IPS DF 4.7 (cell line): ENCODE measurements at regions not wholly inside any gene's neighbourhood (a gene's known extent, or its start where the extent isn't known, plus 50 kb on each side); places are given as distances from the start of the nearest gene placed in this dataset.
A peak's percentile ranks its signal among the peaks of the same experiment; 100 is the strongest.

Experiments used
- DNase-seq: peaks from one replicate; pipeline ENCODE4 v3.0.0-alpha.2; 2013; ENCODE audit warnings: low spot score; ENCODE audit errors: extremely low read depth

DNA sequence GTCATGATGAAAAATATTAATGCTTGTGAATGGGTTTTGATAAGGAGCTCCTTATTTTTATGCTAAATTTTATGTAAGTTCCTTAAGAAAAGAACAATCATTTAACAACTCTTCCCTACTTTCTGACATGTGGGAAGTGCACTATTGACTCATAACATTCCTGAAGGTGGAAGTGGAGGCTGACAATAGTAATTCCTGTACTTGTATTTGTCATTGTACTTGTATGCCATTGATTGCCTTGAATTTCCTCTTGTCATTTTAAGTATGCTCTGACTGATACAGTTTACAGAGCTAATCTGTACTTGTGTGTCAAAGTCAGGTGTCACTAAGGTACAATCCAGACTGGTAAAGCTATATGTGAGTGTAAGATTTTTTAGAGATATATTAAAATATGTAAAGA lies 440.0 kb downstream of the SLC16A7 start:
- DNase-seq = no peak

GRCh38 chr12:60042835-60043234 lies 447.0 kb downstream of the SLC16A7 start:
- no peak for DNase-seq

DNA sequence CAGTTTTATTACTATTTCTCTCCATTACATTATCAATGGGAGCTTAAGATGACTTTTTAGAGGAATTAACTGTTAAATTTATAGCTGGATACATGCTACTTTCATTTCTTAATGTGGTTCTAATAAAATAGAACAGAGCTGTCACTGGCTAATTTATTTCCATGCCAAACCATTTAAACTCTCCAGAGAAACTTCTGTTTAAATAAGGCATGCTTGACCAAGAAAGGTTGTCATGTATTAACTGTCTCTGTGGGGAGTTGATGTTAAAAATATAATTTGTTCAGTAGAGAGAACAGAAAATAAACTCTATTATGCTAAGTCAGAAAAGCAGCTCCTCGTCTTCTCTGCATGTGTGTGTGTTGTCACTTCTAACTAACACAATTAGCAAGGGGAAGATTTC lies 447.4 kb downstream of the SLC16A7 start:
- no peak for DNase-seq

GRCh38 chr12:60052483-60052882 lies 456.7 kb downstream of the SLC16A7 start:
- DNase-seq = no peak

DNA sequence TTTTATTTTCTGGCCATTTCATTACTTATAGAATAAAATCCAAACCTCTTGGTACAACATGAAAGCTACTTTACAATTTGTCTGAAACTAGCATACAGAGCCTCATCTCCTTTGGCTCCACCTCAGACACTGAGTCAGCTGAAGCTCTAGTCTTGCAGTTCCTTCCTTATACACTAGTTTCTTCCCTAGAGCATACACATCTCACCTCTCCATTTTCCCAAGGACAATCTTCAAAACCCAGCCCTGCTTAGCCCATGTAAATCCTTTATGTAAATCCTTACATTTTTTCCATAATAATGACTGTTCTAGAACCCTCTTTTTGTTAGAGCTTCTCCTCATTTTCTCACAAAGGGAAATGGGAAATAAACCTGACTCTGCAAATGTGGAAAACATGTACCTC lies 463.4 kb downstream of the SLC16A7 start:
- DNase-seq = no peak

- DNase-seq = no peak
Measured at GRCh38 chr12:60066655-60067054, 470.8 kb downstream of the SLC16A7 start.

DNA sequence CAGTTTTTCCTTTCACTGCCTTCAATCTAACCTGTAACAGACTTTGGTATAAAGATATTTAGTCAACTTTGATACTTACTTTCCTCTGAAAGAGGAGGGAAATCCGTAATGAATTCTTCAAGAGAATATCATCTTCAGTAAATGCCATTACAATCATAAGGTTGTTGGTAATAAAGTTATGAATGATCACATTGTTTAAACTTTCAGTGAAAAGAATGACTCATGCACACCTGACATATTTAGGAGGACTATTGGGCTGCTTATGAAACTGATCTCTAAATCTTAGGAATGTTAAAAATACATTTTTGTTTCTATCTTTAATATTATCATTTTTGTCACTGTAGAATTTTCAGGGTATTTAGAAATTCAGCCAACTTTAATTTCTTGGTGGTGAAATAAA lies 474.7 kb downstream of the SLC16A7 start:
- no peak for DNase-seq

DNA sequence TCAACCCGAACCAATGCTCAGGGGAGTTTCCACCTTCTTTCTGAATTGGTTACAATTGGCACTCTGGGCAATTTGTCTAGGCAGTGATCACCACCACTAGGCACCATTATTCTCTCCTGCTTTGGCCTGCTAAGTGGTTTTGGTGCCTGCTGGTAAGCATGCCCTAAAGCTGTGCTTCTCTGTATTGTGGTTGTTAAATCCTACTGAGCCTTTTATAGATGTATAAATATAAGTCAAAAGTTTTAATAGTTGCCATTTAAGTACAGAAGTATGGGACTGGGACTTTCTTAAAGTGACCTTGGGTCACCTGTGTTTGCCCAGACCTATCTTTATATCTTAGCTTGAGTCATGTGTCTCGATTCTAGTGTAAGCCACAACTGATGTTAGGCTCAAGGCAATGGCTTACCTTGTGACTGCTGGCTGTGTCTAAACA lies 475.9 kb downstream of the SLC16A7 start:
- DNase-seq = no peak

- DNase-seq = no peak
Measured at GRCh38 chr12:60072911-60073310, 477.1 kb downstream of the SLC16A7 start.

- DNase-seq = no peak
Measured at GRCh38 chr12:60075091-60075490, 479.3 kb downstream of the SLC16A7 start.

DNA sequence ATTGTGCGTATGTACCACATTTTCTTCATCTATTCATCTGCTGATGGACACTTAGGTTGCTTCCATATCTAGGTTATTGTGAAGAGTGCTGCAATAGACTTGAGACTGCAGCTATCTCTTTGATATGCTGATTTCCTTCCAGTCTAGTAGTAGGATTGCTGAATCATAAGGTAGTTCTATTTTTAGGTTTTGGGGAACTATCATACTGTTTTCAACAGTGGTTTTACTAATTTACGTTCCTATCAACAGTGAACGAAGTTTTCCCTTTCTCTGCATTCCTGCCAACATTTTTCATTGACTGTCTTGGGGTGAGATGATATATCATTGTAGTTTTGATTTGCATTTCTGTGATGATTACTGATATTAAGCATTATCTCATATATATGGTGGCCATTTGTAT lies 482.2 kb downstream of the SLC16A7 start:
- no peak for DNase-seq

- peak; percentile 28 for DNase-seq
Measured at GRCh38 chr12:60093428-60093827, 497.6 kb downstream of the SLC16A7 start.

DNA sequence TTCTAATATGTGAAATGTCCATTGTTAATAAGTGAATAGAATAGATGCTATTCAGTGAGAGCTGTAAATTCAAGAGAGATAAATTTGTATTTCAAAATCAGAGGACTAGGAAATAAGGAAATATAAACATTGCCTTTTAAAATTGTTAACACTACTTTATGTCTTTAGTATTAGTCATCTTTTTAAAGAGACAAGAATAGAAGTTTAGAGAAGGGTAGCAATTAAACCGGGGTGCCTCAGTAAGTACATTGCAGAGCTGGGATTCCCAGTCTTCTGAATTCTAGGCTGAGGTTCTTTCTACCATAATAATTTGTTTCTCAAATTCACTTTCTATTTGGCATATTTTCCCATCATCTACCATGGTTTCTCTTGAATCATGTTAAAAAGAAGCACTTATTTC lies 498.6 kb downstream of the SLC16A7 start:
- DNase-seq = no peak

- no peak for DNase-seq
Measured at GRCh38 chr12:60096727-60097126, 500.9 kb downstream of the SLC16A7 start.

DNA sequence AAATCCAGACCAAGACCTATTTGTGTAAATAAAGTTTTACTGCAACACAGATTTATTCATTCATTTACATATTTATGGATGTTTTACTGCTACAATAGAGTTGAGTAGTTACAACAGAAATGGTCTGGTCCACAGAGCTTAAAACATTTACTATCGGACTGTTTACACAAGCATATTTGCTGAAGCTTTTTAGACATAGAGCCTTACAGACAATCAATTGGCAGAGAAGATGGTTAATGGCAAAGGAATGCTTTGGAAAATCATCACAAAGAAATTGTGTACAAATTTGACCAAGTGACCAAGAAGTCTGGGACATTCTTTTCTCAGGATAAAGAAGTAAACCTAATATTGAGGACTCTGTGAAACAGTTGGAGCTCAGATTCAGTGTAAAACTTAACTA lies 504.3 kb downstream of the SLC16A7 start:
- DNase-seq = no peak

GRCh38 chr12:60100852-60101251 lies 505.0 kb downstream of the SLC16A7 start:
- DNase-seq = no peak

DNA sequence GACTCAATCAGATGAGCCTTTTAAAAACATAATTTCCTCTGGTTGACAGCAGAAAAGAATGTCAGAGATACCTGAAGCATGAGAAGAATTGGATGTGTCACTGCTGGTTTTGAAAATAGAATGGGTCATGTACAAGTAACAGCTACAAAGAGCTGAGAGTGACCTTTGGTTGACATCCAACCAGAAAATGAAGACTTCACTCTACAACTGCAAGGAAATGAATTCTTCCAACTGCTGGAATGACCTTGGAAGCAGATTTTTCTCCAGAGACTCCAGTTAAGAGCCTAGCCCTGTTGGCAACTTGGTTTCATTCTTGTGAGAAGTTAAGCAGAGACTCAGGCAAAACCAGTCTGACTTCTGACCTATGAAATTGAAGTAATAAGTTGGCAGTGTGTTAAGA lies 505.9 kb downstream of the SLC16A7 start:
- DNase-seq = no peak

- no peak for DNase-seq
Measured at GRCh38 chr12:60106214-60106613, 510.4 kb downstream of the SLC16A7 start.

DNA sequence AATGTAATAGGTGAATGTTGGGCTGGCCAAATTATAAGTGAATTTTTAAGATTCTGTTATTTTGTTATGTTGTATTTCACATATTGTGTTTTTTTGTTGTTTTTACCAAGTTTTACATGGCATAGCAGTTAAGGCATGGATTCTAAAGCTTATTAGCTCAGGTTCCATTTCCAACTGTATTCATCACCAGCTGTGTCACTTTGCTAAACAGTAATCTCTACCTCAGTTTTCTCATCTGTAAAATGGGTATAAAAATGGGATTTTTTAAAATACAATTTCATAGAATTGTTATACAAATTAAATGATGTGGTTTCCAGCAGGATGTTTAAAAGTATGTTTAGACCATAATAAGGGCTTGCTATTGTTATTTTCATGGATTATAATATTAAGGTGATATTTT lies 512.2 kb downstream of the SLC16A7 start:
- DNase-seq = no peak

DNA sequence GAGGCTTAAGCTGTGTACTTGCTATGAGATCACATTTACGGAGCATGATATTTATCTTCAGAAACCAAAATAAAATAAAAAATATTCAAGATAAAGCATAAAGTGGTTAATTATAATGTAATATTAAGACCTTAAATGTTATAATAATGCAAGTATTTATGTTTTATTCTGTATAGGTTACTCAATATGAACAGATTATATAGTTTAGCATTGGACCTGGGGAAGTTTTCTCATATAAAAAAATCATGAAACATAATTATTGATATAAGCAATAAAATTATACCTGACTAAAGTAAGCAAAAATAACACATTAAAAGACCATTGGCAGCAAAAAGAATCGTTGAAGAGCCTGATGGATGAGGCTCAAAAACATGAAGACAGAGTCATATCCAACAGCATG lies 516.2 kb downstream of the SLC16A7 start:
- DNase-seq = no peak

DNA sequence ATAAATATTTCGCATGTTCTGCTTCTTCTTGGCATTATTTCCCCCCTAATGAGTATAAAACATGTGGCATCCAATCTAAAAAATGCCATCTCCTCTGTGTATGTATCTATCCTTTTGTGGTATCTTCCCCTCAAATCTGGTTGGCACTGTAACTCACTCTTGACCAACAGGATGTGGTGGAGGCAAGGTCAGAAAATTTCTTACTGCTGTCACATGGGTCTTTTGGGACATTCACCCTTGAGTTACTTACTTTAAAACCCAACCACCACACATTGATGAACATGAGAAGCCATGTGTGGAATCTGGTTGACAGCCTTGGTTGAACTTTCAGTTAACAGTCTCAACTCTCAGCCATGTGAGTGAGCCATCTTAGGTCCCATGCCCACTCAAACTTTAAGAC lies 516.9 kb downstream of the SLC16A7 start:
- DNase-seq = no peak

DNA sequence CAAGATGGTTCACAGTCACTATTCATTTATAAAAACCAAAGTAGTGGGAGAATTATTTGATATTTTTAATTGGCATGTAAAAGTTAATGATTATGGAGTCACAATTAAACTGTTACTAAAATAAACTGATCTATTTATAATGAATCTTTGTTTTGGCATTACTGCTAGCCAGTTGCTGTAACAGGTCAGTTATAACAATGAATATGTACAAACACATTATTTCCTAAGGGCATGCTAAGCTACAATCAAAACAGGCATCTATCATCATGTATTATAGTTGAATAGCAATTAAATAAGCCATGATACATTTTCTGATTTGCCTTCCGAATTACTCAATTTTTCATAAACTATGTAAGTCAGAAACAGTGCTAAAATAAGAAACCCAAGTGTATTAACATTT lies 518.3 kb downstream of the SLC16A7 start:
- DNase-seq = no peak

GRCh38 chr12:60119327-60119726 lies 523.5 kb downstream of the SLC16A7 start:
- no peak for DNase-seq

- DNase-seq = no peak
Measured at GRCh38 chr12:60120199-60120598, 524.4 kb downstream of the SLC16A7 start.
